ENCODE measurements at regions not wholly inside any gene's neighbourhood (a gene's known extent, or its start where the extent isn't known, plus 50 kb on each side); places are given as distances from the start of the nearest gene placed in this dataset.

- H3K9me3 ChIP-seq (replicated peaks in 1 of 2; ENCODE audit: control insufficient read depth in 2 of 2, insufficient read depth in 1 of 2, low read depth in 1 of 2, low read length in 2 of 2) = no peaks in the 10 kb centered on the region
- H2BK120ac ChIP-seq (ENCODE audit: low read depth, low read length) = no peak overlapping the region
- no peak overlapping the region for H3K18ac ChIP-seq (ENCODE audit: low read length)
- no peak overlapping the region for H2BK15ac ChIP-seq (ENCODE audit: low read length)
- no peak overlapping the region for H2BK12ac ChIP-seq (ENCODE audit: low read length)
- no peak overlapping the region for H3K9ac ChIP-seq (ENCODE audit: low read depth, low read length, poor library complexity)
- H3K4me1 ChIP-seq (ENCODE audit: control insufficient read depth in 2 of 2, insufficient read depth in 1 of 2, low read depth in 1 of 2, low read length in 2 of 2) = peaks cover 0 to 2% of the 10 kb centered on the region in 2 donors
- H3K79me1 ChIP-seq (ENCODE audit: low read depth, low read length) = no peaks in the 10 kb centered on the region
- H2BK5ac ChIP-seq (ENCODE audit: low read length) = no peak overlapping the region
- H4K8ac ChIP-seq (ENCODE audit: low read depth, low read length) = no peak overlapping the region
- no peak for DNase-seq (ENCODE audit: low spot score)
- no peak overlapping the region for H3K4me3 ChIP-seq (ENCODE audit: low read length in 2 of 2)
- H3K23ac ChIP-seq (ENCODE audit: low read depth, low read length, poor library complexity) = no peak overlapping the region
- WGBS, 2 donors (ENCODE audit: extremely low coverage in 2 of 2, insufficient read length in 2 of 2, insufficient replicate concordance in 1 of 2) = no CpG with 5 or more reads among the region's 3 CpGs
- no peak overlapping the region for H2AK5ac ChIP-seq (ENCODE audit: low read depth, low read length)
- no peak overlapping the region for H3K27ac ChIP-seq (replicated peaks; ENCODE audit: low read length)
- H3K4ac ChIP-seq (ENCODE audit: low read length) = no peak overlapping the region
- H3K36me3 ChIP-seq (replicated peaks in 1 of 2; ENCODE audit: control insufficient read depth in 2 of 2, insufficient read depth in 2 of 2, low read length in 2 of 2) = no peaks in the 10 kb centered on the region
- H3K4me2 ChIP-seq (ENCODE audit: insufficient read depth, low read length, poor library complexity, severe bottlenecking) = no peak overlapping the region
- no peaks in the 10 kb centered on the region for H3K27me3 ChIP-seq (ENCODE audit: control insufficient read depth in 3 of 3, insufficient read depth in 3 of 3, low read depth in 1 of 3, low read length in 3 of 3)
- H4K91ac ChIP-seq (ENCODE audit: low read depth, low read length, poor library complexity) = no peak overlapping the region
- H2AFZ ChIP-seq (ENCODE audit: low read length) = no peak overlapping the region
- H3K14ac ChIP-seq (ENCODE audit: low read length) = no peak overlapping the region
These were observed 287.6 kb downstream of the CASP12 start for GRCh38 chr11:104610635-104611034.

GRCh38 chr11:104609311-104610085, 288.8 kb downstream of the CASP12 start:
- Histone ChIP-seq H3K36me3 (replicated peaks in 1 of 2; ENCODE audit: control insufficient read depth in 2 of 2, insufficient read depth in 2 of 2, low read length in 2 of 2) (no peaks in the 10 kb centered on the region), H3K18ac (ENCODE audit: low read length) (no peak overlapping the region), H2AFZ (ENCODE audit: low read length) (peak overlapping the region; percentile 46), H3K9me3 (replicated peaks in 1 of 2; ENCODE audit: control insufficient read depth in 2 of 2, insufficient read depth in 1 of 2, low read depth in 1 of 2, low read length in 2 of 2) (no peaks in the 10 kb centered on the region), H3K14ac (ENCODE audit: low read length) (no peak overlapping the region), H3K4ac (ENCODE audit: low read length) (no peak overlapping the region), H3K23ac (ENCODE audit: low read depth, low read length, poor library complexity) (no peak overlapping the region), H3K9ac (ENCODE audit: low read depth, low read length, poor library complexity) (no peak overlapping the region), H2BK15ac (ENCODE audit: low read length) (no peak overlapping the region), H3K4me3 (ENCODE audit: low read length in 2 of 2) (no peak overlapping the region), H3K79me1 (ENCODE audit: low read depth, low read length) (no peaks in the 10 kb centered on the region), H3K4me1 (ENCODE audit: control insufficient read depth in 2 of 2, insufficient read depth in 1 of 2, low read depth in 1 of 2, low read length in 2 of 2) (peaks cover 0 to 2% of the 10 kb centered on the region in 2 donors), H3K27ac (replicated peaks; ENCODE audit: low read length) (no peak overlapping the region), H3K4me2 (ENCODE audit: insufficient read depth, low read length, poor library complexity, severe bottlenecking) (no peak overlapping the region), H3K27me3 (ENCODE audit: control insufficient read depth in 3 of 3, insufficient read depth in 3 of 3, low read depth in 1 of 3, low read length in 3 of 3) (no peaks in the 10 kb centered on the region), H2AK5ac (ENCODE audit: low read depth, low read length) (no peak overlapping the region), H4K91ac (ENCODE audit: low read depth, low read length, poor library complexity) (no peak overlapping the region), H2BK120ac (ENCODE audit: low read depth, low read length) (no peak overlapping the region), H4K8ac (ENCODE audit: low read depth, low read length) (no peak overlapping the region), H2BK12ac (ENCODE audit: low read length) (no peak overlapping the region), H2BK5ac (ENCODE audit: low read length) (no peak overlapping the region)
- DNase-seq (ENCODE audit: low spot score) = peak; percentile 15
- no CpG with 5 or more reads among the region's 2 CpGs for WGBS, 2 donors (ENCODE audit: extremely low coverage in 2 of 2, insufficient read length in 2 of 2, insufficient replicate concordance in 1 of 2)

- H2BK15ac ChIP-seq (ENCODE audit: low read length) = no peak overlapping the region
- WGBS, 2 donors (ENCODE audit: extremely low coverage in 2 of 2, insufficient read length in 2 of 2, insufficient replicate concordance in 1 of 2) = no CpG with 5 or more reads among the region's 4 CpGs
- H3K4me3 ChIP-seq (ENCODE audit: low read length in 2 of 2) = no peak overlapping the region
- H2BK120ac ChIP-seq (ENCODE audit: low read depth, low read length) = no peak overlapping the region
- H4K8ac ChIP-seq (ENCODE audit: low read depth, low read length) = no peak overlapping the region
- H4K91ac ChIP-seq (ENCODE audit: low read depth, low read length, poor library complexity) = no peak overlapping the region
- no peak overlapping the region for H3K18ac ChIP-seq (ENCODE audit: low read length)
- H3K4ac ChIP-seq (ENCODE audit: low read length) = no peak overlapping the region
- no peaks in the 10 kb centered on the region for H3K36me3 ChIP-seq (replicated peaks in 1 of 2; ENCODE audit: control insufficient read depth in 2 of 2, insufficient read depth in 2 of 2, low read length in 2 of 2)
- no peak overlapping the region for H3K27ac ChIP-seq (replicated peaks; ENCODE audit: low read length)
- no peaks in the 10 kb centered on the region for H3K4me1 ChIP-seq (ENCODE audit: control insufficient read depth in 2 of 2, insufficient read depth in 1 of 2, low read depth in 1 of 2, low read length in 2 of 2)
- DNase-seq (ENCODE audit: low spot score) = no peak
- H3K9ac ChIP-seq (ENCODE audit: low read depth, low read length, poor library complexity) = no peak overlapping the region
- peaks cover 0 to 2% of the 10 kb centered on the region in 2 donors for H3K9me3 ChIP-seq (replicated peaks in 1 of 2; ENCODE audit: control insufficient read depth in 2 of 2, insufficient read depth in 1 of 2, low read depth in 1 of 2, low read length in 2 of 2)
- H2BK5ac ChIP-seq (ENCODE audit: low read length) = no peak overlapping the region
- H2AFZ ChIP-seq (ENCODE audit: low read length) = no peak overlapping the region
- no peak overlapping the region for H3K4me2 ChIP-seq (ENCODE audit: insufficient read depth, low read length, poor library complexity, severe bottlenecking)
- H2BK12ac ChIP-seq (ENCODE audit: low read length) = no peak overlapping the region
- no peaks in the 10 kb centered on the region for H3K79me1 ChIP-seq (ENCODE audit: low read depth, low read length)
- no peak overlapping the region for H3K23ac ChIP-seq (ENCODE audit: low read depth, low read length, poor library complexity)
- H3K14ac ChIP-seq (ENCODE audit: low read length) = no peak overlapping the region
- no peak overlapping the region for H2AK5ac ChIP-seq (ENCODE audit: low read depth, low read length)
- H3K27me3 ChIP-seq (ENCODE audit: control insufficient read depth in 3 of 3, insufficient read depth in 3 of 3, low read depth in 1 of 3, low read length in 3 of 3) = no peaks in the 10 kb centered on the region
These were observed 295.6 kb downstream of the CASP12 start for GRCh38 chr11:104602643-104603042.

- no peak overlapping the region for H3K23ac ChIP-seq (ENCODE audit: low read depth, low read length, poor library complexity)
- no CpG with 5 or more reads among the region's 2 CpGs for WGBS, 2 donors (ENCODE audit: extremely low coverage in 2 of 2, insufficient read length in 2 of 2, insufficient replicate concordance in 1 of 2)
- no peak overlapping the region for H2AK5ac ChIP-seq (ENCODE audit: low read depth, low read length)
- H3K14ac ChIP-seq (ENCODE audit: low read length) = no peak overlapping the region
- no peak overlapping the region for H4K8ac ChIP-seq (ENCODE audit: low read depth, low read length)
- H4K91ac ChIP-seq (ENCODE audit: low read depth, low read length, poor library complexity) = no peak overlapping the region
- no peaks in the 10 kb centered on the region for H3K79me1 ChIP-seq (ENCODE audit: low read depth, low read length)
- H2AFZ ChIP-seq (ENCODE audit: low read length) = no peak overlapping the region
- H3K18ac ChIP-seq (ENCODE audit: low read length) = no peak overlapping the region
- DNase-seq (ENCODE audit: low spot score) = no peak
- no peaks in the 10 kb centered on the region for H3K4me1 ChIP-seq (ENCODE audit: control insufficient read depth in 2 of 2, insufficient read depth in 1 of 2, low read depth in 1 of 2, low read length in 2 of 2)
- H3K9ac ChIP-seq (ENCODE audit: low read depth, low read length, poor library complexity) = no peak overlapping the region
- no peaks in the 10 kb centered on the region for H3K27me3 ChIP-seq (ENCODE audit: control insufficient read depth in 3 of 3, insufficient read depth in 3 of 3, low read depth in 1 of 3, low read length in 3 of 3)
- H2BK5ac ChIP-seq (ENCODE audit: low read length) = no peak overlapping the region
- no peak overlapping the region for H3K4me3 ChIP-seq (ENCODE audit: low read length in 2 of 2)
- no peak overlapping the region for H2BK120ac ChIP-seq (ENCODE audit: low read depth, low read length)
- H3K27ac ChIP-seq (replicated peaks; ENCODE audit: low read length) = no peak overlapping the region
- H3K36me3 ChIP-seq (replicated peaks in 1 of 2; ENCODE audit: control insufficient read depth in 2 of 2, insufficient read depth in 2 of 2, low read length in 2 of 2) = no peaks in the 10 kb centered on the region
- H3K9me3 ChIP-seq (replicated peaks in 1 of 2; ENCODE audit: control insufficient read depth in 2 of 2, insufficient read depth in 1 of 2, low read depth in 1 of 2, low read length in 2 of 2) = no peaks in the 10 kb centered on the region
- no peak overlapping the region for H2BK15ac ChIP-seq (ENCODE audit: low read length)
- no peak overlapping the region for H3K4ac ChIP-seq (ENCODE audit: low read length)
- H2BK12ac ChIP-seq (ENCODE audit: low read length) = no peak overlapping the region
- H3K4me2 ChIP-seq (ENCODE audit: insufficient read depth, low read length, poor library complexity, severe bottlenecking) = no peak overlapping the region
These were observed 303.9 kb downstream of the CASP12 start for GRCh38 chr11:104594228-104594958.

All from neuronal stem cell (in vitro differentiated cells).